ENCODE measurements at regions not wholly inside any gene's neighbourhood (a gene's known extent, or its start where the extent isn't known, plus 50 kb on each side); places are given as distances from the start of the nearest gene placed in this dataset.

- no peaks in the 10 kb centered on the region for H3K9me3 ChIP-seq (ENCODE audit: control insufficient read depth, insufficient read depth, low read depth, low read length)
- no peak overlapping the region for H3K4me2 ChIP-seq (ENCODE audit: extremely low read depth, insufficient read depth, low read length)
- H3K27me3 ChIP-seq (ENCODE audit: control insufficient read depth, insufficient read depth, low read length), result no peaks in the 10 kb centered on the region
- DNase-seq (ENCODE audit: low read depth in 2 of 2), result no peak
- H3K4me3 ChIP-seq (replicated peaks in 1 of 4; ENCODE audit: control extremely low read depth in 1 of 4, insufficient read depth in 1 of 4, low read depth in 3 of 4, low read length in 4 of 4), result no peak overlapping the region
- H3K79me2 ChIP-seq (ENCODE audit: control insufficient read depth, insufficient read depth, low read length), result no peaks in the 10 kb centered on the region
- no peak for TF ChIP-seq EZH2 (IDR thresholded peaks at IDR 0.05; ENCODE audit: low read length, missing control alignments)
- TF ChIP-seq, protein P1, sequence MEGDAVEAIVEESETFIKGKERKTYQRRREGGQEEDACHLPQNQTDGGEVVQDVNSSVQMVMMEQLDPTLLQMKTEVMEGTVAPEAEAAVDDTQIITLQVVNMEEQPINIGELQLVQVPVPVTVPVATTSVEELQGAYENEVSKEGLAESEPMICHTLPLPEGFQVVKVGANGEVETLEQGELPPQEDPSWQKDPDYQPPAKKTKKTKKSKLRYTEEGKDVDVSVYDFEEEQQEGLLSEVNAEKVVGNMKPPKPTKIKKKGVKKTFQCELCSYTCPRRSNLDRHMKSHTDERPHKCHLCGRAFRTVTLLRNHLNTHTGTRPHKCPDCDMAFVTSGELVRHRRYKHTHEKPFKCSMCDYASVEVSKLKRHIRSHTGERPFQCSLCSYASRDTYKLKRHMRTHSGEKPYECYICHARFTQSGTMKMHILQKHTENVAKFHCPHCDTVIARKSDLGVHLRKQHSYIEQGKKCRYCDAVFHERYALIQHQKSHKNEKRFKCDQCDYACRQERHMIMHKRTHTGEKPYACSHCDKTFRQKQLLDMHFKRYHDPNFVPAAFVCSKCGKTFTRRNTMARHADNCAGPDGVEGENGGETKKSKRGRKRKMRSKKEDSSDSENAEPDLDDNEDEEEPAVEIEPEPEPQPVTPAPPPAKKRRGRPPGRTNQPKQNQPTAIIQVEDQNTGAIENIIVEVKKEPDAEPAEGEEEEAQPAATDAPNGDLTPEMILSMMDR (conservative IDR thresholded peaks at IDR 0.05 in 1 of 2, IDR thresholded peaks at IDR 0.05 in 1 of 2; ENCODE audit: low read depth in 1 of 2, low read length in 2 of 2), result no peak
- no peak overlapping the region for H3K9ac ChIP-seq (ENCODE audit: insufficient read depth, low read length)
- H2AFZ ChIP-seq (ENCODE audit: low read length), result no peak overlapping the region
- H3K4me1 ChIP-seq (ENCODE audit: control insufficient read depth, extremely low read depth, insufficient read depth, low read length), result no peaks in the 10 kb centered on the region
- H4K20me1 ChIP-seq (ENCODE audit: control insufficient read depth, extremely low read depth, insufficient read depth, low read length), result no peaks in the 10 kb centered on the region
- H3K36me3 ChIP-seq (ENCODE audit: control insufficient read depth, insufficient read depth, low read length), result no peaks in the 10 kb centered on the region
- H3K27ac ChIP-seq (ENCODE audit: insufficient read depth, low read length), result no peak overlapping the region
Measured at GRCh38 chr2:40773291-40773690, 321.4 kb upstream of the SLC8A1 start.

GRCh38 chr2:40783704-40784103, 331.8 kb upstream of the SLC8A1 start:
- H3K9ac ChIP-seq (ENCODE audit: insufficient read depth, low read length), result no peak overlapping the region
- no peak overlapping the region for H3K4me3 ChIP-seq (replicated peaks in 1 of 4; ENCODE audit: control extremely low read depth in 1 of 4, insufficient read depth in 1 of 4, low read depth in 3 of 4, low read length in 4 of 4)
- H3K27ac ChIP-seq (ENCODE audit: insufficient read depth, low read length), result no peak overlapping the region
- H3K9me3 ChIP-seq (ENCODE audit: control insufficient read depth, insufficient read depth, low read depth, low read length), result no peaks in the 10 kb centered on the region
- no peaks in the 10 kb centered on the region for H3K4me1 ChIP-seq (ENCODE audit: control insufficient read depth, extremely low read depth, insufficient read depth, low read length)
- no peaks in the 10 kb centered on the region for H4K20me1 ChIP-seq (ENCODE audit: control insufficient read depth, extremely low read depth, insufficient read depth, low read length)
- no peaks in the 10 kb centered on the region for H3K79me2 ChIP-seq (ENCODE audit: control insufficient read depth, insufficient read depth, low read length)
- no peak overlapping the region for H2AFZ ChIP-seq (ENCODE audit: low read length)
- H3K27me3 ChIP-seq (ENCODE audit: control insufficient read depth, insufficient read depth, low read length), result no peaks in the 10 kb centered on the region
- TF ChIP-seq, protein P1 (conservative IDR thresholded peaks at IDR 0.05 in 1 of 2, IDR thresholded peaks at IDR 0.05 in 1 of 2; ENCODE audit: low read depth in 1 of 2, low read length in 2 of 2), result no peak
- no peak for TF ChIP-seq EZH2 (IDR thresholded peaks at IDR 0.05; ENCODE audit: low read length, missing control alignments)
- DNase-seq (ENCODE audit: low read depth in 2 of 2), result peak in 1 of 2 donors; percentile 5
- no peak overlapping the region for H3K4me2 ChIP-seq (ENCODE audit: extremely low read depth, insufficient read depth, low read length)
- H3K36me3 ChIP-seq (ENCODE audit: control insufficient read depth, insufficient read depth, low read length), result no peaks in the 10 kb centered on the region

GRCh38 chr2:40786636-40787035, 334.7 kb upstream of the SLC8A1 start:
- no peak overlapping the region for H2AFZ ChIP-seq (ENCODE audit: low read length)
- no peak overlapping the region for H3K4me2 ChIP-seq (ENCODE audit: extremely low read depth, insufficient read depth, low read length)
- no peaks in the 10 kb centered on the region for H3K4me1 ChIP-seq (ENCODE audit: control insufficient read depth, extremely low read depth, insufficient read depth, low read length)
- H3K27ac ChIP-seq (ENCODE audit: insufficient read depth, low read length), result no peak overlapping the region
- no peak for DNase-seq (ENCODE audit: low read depth in 2 of 2)
- no peaks in the 10 kb centered on the region for H3K9me3 ChIP-seq (ENCODE audit: control insufficient read depth, insufficient read depth, low read depth, low read length)
- no peaks in the 10 kb centered on the region for H3K36me3 ChIP-seq (ENCODE audit: control insufficient read depth, insufficient read depth, low read length)
- no peak overlapping the region for H3K9ac ChIP-seq (ENCODE audit: insufficient read depth, low read length)
- H3K27me3 ChIP-seq (ENCODE audit: control insufficient read depth, insufficient read depth, low read length), result no peaks in the 10 kb centered on the region
- TF ChIP-seq, protein P1 (conservative IDR thresholded peaks at IDR 0.05 in 1 of 2, IDR thresholded peaks at IDR 0.05 in 1 of 2; ENCODE audit: low read depth in 1 of 2, low read length in 2 of 2), result no peak
- no peak overlapping the region for H3K4me3 ChIP-seq (replicated peaks in 1 of 4; ENCODE audit: control extremely low read depth in 1 of 4, insufficient read depth in 1 of 4, low read depth in 3 of 4, low read length in 4 of 4)
- H3K79me2 ChIP-seq (ENCODE audit: control insufficient read depth, insufficient read depth, low read length), result no peaks in the 10 kb centered on the region
- H4K20me1 ChIP-seq (ENCODE audit: control insufficient read depth, extremely low read depth, insufficient read depth, low read length), result no peaks in the 10 kb centered on the region

Data from fibroblast of lung (primary cell).